Astrocyte (in vitro differentiated cells and primary cell): ENCODE measurements at regions not wholly inside any gene's neighbourhood (a gene's known extent, or its start where the extent isn't known, plus 50 kb on each side); places are given as distances from the start of the nearest gene placed in this dataset.

Experiments used
- DNase-seq: peaks from one replicate; pipeline ENCODE4 v3.0.0-alpha.2; 2010; ENCODE audit warnings: low read depth
- FAIRE-seq: peaks from 2 replicates; lab custom pipeline; 2011; peaks lifted over from hg19 to GRCh38; lab: Jason Lieb, UNC
- H2AFZ ChIP-seq: 2 replicates; pipeline ENCODE4 v1.6.0; 2012; ENCODE audit warnings: low read depth, low read length, inconsistent platforms
- H3K27ac ChIP-seq: 2 replicates; pipeline ENCODE4 v1.5.1; 2011; ENCODE audit warnings: low read depth, low read length, inconsistent platforms
- H3K27me3 ChIP-seq: 2 replicates; pipeline ENCODE4 v1.6.0; 2011; ENCODE audit warnings: low read length, inconsistent platforms; ENCODE audit not compliant: insufficient read depth
- H3K36me3 ChIP-seq: 2 replicates; pipeline ENCODE4 v1.5.1; 2011; ENCODE audit warnings: low read length, inconsistent platforms; ENCODE audit not compliant: insufficient read depth
- H3K4me1 ChIP-seq: 2 replicates; pipeline ENCODE4 v1.5.1; 2011; ENCODE audit warnings: low read length, inconsistent platforms; ENCODE audit not compliant: insufficient read depth
- H3K4me2 ChIP-seq: 2 replicates; pipeline ENCODE4 v1.6.0; 2012; ENCODE audit warnings: low read length, inconsistent platforms
- H3K4me3 ChIP-seq: 2 replicates; pipeline ENCODE4 v1.5.1; 2011; ENCODE audit warnings: low read depth, mild to moderate bottlenecking, low read length, inconsistent platforms; ENCODE audit not compliant: insufficient read depth
- H3K79me2 ChIP-seq: 2 replicates; pipeline ENCODE4 v1.6.0; 2012; ENCODE audit warnings: mild to moderate bottlenecking, low read length, inconsistent platforms; ENCODE audit not compliant: insufficient read depth
- H3K9ac ChIP-seq: 2 replicates; pipeline ENCODE4 v1.6.0; 2012; ENCODE audit warnings: mild to moderate bottlenecking, low read length, inconsistent platforms
- H3K9me3 ChIP-seq: 2 replicates; pipeline ENCODE4 v1.5.1; 2012; ENCODE audit warnings: low read depth, mild to moderate bottlenecking, low read length, inconsistent platforms; ENCODE audit not compliant: insufficient read depth
- H4K20me1 ChIP-seq: 2 replicates; pipeline ENCODE4 v1.6.0; 2012; ENCODE audit warnings: low read length, inconsistent platforms; ENCODE audit not compliant: insufficient read depth
- H3K27ac Mint-ChIP-seq: one replicate; pipeline ENCODE4 v1.8.0; 2021; ENCODE audit warnings: mild to moderate bottlenecking, mixed read lengths; ENCODE audit not compliant: unreplicated experiment
- H3K27me3 Mint-ChIP-seq: one replicate; pipeline ENCODE4 v1.8.0; 2021; ENCODE audit warnings: low read depth, mixed read lengths; ENCODE audit not compliant: unreplicated experiment
- H3K36me3 Mint-ChIP-seq: one replicate; pipeline ENCODE4 v1.8.0; 2021; ENCODE audit warnings: low read depth, mixed read lengths; ENCODE audit not compliant: unreplicated experiment
- H3K4me1 Mint-ChIP-seq: one replicate; pipeline ENCODE4 v1.8.0; 2021; ENCODE audit warnings: low read depth, mixed read lengths; ENCODE audit not compliant: unreplicated experiment
- H3K4me3 Mint-ChIP-seq: one replicate; pipeline ENCODE4 v1.8.0; 2021; ENCODE audit warnings: mild to moderate bottlenecking, moderate library complexity, mixed read lengths; ENCODE audit not compliant: unreplicated experiment
- H3K9me3 Mint-ChIP-seq: one replicate; pipeline ENCODE4 v1.8.0; 2021; ENCODE audit warnings: mild to moderate bottlenecking, mixed read lengths; ENCODE audit not compliant: unreplicated experiment
- CTCF ChIP-seq: IDR thresholded peaks from 2 replicates; pipeline ENCODE4 v1.5.1; 2011; ENCODE audit warnings: low read depth, mild to moderate bottlenecking, inconsistent platforms, low read length, moderate library complexity; ENCODE audit not compliant: insufficient read depth
- EZH2 ChIP-seq: IDR thresholded peaks from 2 replicates; pipeline ENCODE4 v1.6.1; 2012; ENCODE audit warnings: mild to moderate bottlenecking, low read length, inconsistent platforms; ENCODE audit not compliant: insufficient read depth

GRCh38 chr12:113555226-113555625 is 83.6 kb upstream of the LHX5 start:
- H3K27me3 ChIP-seq: no peaks in the 10 kb centered on the region
- no peak overlapping the region for H2AFZ ChIP-seq
- no peak for TF ChIP-seq EZH2
- no peak for TF ChIP-seq CTCF
- peak overlapping the region; percentile 95 for H3K27ac Mint-ChIP-seq
- no peak for DNase-seq
- H3K4me2 ChIP-seq: no peak overlapping the region
- H3K27me3 Mint-ChIP-seq: peaks cover 22% of the 10 kb centered on the region
- peaks cover 10% of the 10 kb centered on the region for H3K4me1 Mint-ChIP-seq
- H3K4me3 ChIP-seq: no peak overlapping the region
- H3K79me2 ChIP-seq: no peaks in the 10 kb centered on the region
- peak overlapping the region; percentile 67 for H3K4me3 Mint-ChIP-seq
- no peaks in the 10 kb centered on the region for H3K9me3 ChIP-seq
- H3K36me3 Mint-ChIP-seq: no peaks in the 10 kb centered on the region
- no peaks in the 10 kb centered on the region for H4K20me1 ChIP-seq
- H3K4me1 ChIP-seq: no peaks in the 10 kb centered on the region
- no peak for FAIRE-seq
- H3K36me3 ChIP-seq: no peaks in the 10 kb centered on the region
- H3K9me3 Mint-ChIP-seq: peaks cover 12% of the 10 kb centered on the region
- no peak overlapping the region for H3K27ac ChIP-seq
- no peak overlapping the region for H3K9ac ChIP-seq

- Histone ChIP-seq H3K9ac (no peak overlapping the region), H3K4me2 (no peak overlapping the region), H3K79me2 (no peaks in the 10 kb centered on the region), H2AFZ (no peak overlapping the region), H3K36me3 (no peaks in the 10 kb centered on the region), H3K27ac (no peak overlapping the region), H3K27me3 (no peaks in the 10 kb centered on the region), H3K9me3 (no peaks in the 10 kb centered on the region), H4K20me1 (no peaks in the 10 kb centered on the region), H3K4me1 (no peaks in the 10 kb centered on the region), H3K4me3 (no peak overlapping the region)
- FAIRE-seq (no peak), DNase-seq (no peak)
- no peak for TF ChIP-seq CTCF
- TF ChIP-seq EZH2: no peak
- H3K36me3 Mint-ChIP-seq: no peaks in the 10 kb centered on the region
- H3K4me1 Mint-ChIP-seq: peaks cover 9% of the 10 kb centered on the region
- no peak overlapping the region for H3K4me3 Mint-ChIP-seq
- H3K27ac Mint-ChIP-seq: no peak overlapping the region
- H3K9me3 Mint-ChIP-seq: peaks cover 11% of the 10 kb centered on the region
- peaks cover 17% of the 10 kb centered on the region for H3K27me3 Mint-ChIP-seq
These were observed 81.1 kb upstream of the LHX5 start for GRCh38 chr12:113552760-113553159.

DNA sequence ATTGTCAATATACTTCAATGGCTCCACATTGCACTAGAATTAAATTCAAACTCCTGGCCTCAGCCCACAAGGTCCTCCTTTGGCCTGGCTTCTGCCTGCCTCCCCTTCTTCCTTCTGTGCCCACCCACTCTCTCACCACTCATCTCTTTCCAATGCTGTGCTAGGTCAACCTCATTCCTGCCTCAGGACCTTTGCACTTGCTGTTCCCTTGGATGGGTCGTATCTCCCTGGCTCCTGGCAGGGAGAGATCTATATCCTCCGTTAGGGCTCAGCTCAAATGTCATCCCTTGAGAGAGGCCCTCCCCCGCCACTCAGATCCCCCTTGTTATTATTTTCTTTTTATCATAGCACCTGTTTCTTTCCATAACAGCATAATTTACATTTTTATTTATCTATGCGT is 79.9 kb upstream of the LHX5 start:
- no peaks in the 10 kb centered on the region for H4K20me1 ChIP-seq
- H3K9ac ChIP-seq: no peak overlapping the region
- H3K27ac Mint-ChIP-seq: no peak overlapping the region
- H3K4me1 ChIP-seq: no peaks in the 10 kb centered on the region
- no peak overlapping the region for H3K4me3 Mint-ChIP-seq
- FAIRE-seq (no peak), DNase-seq (no peak)
- no peak overlapping the region for H2AFZ ChIP-seq
- H3K9me3 ChIP-seq: no peaks in the 10 kb centered on the region
- H3K79me2 ChIP-seq: no peaks in the 10 kb centered on the region
- H3K4me1 Mint-ChIP-seq: peaks cover 8% of the 10 kb centered on the region
- H3K4me3 ChIP-seq: no peak overlapping the region
- no peaks in the 10 kb centered on the region for H3K36me3 Mint-ChIP-seq
- no peak overlapping the region for H3K27ac ChIP-seq
- peaks cover 8% of the 10 kb centered on the region for H3K9me3 Mint-ChIP-seq
- H3K27me3 Mint-ChIP-seq: peaks cover 24% of the 10 kb centered on the region
- no peaks in the 10 kb centered on the region for H3K36me3 ChIP-seq
- no peaks in the 10 kb centered on the region for H3K27me3 ChIP-seq
- TF ChIP-seq EZH2 (no peak), CTCF (no peak)
- H3K4me2 ChIP-seq: no peak overlapping the region
